DMS53 (cell line): ENCODE measurements at regions not wholly inside any gene's neighbourhood (a gene's known extent, or its start where the extent isn't known, plus 50 kb on each side); places are given as distances from the start of the nearest gene placed in this dataset.

Source experiments
- DNase-seq: peaks from one replicate; lab custom pipeline; 2025; lab: John Stamatoyannopoulos, UW

DNA sequence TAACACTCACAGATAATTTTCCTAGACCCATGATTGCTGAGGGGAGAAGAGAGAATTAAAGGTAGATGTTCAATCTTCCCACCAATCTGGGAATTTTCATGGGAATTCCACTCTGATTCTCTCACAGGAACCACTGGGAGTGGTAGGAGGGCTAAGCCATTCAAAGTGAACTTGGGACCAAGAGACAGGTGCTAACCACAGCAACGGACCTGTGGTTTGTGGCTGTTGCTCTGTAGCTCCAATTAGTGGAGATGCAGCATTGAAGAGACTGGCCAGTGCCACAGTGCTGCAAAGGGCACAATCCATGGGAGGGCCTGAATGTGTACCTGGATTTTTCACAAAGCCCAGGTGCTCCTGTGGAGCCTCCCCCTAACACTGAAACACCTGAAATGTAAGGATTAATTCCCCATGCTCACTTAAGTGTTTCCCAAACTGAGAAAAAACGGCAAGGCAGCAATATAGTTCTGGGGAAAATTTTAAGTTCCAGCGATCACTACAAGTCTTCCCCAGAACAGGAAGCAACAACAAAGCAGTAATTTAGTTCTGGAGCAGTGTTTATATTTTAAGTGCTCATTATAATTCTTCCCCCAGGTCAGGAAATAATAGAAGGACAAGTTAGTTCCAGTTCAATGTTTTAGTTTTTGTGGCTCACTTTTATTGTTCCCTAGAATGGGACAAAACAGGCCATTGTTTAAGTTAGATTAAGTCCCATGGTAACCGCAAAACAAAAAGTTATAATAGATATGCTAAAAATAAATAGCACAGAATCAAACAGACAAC lies 1045.8 kb downstream of the CNTNAP5 start:
- DNase-seq: peak; percentile 26

DNA sequence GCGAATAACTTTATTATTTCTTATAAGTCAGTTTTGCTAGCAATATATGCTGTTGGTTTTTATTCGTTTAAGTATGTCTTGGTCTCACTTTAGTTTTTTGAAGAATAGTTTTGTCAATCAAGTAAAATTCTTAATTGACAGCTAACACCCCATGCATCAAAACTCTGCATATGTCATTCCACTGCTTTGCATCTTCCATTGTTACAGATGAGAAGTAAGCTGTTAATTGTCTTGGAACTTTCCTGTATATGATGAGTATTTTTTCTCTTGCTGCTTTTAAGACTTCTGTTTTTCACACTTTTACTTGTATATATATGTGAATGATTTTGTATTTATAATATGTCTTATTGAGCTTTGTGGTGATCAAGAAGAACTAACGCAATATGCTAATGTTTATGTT lies 1048.4 kb downstream of the CNTNAP5 start:
- peak; percentile 30 for DNase-seq

DNA sequence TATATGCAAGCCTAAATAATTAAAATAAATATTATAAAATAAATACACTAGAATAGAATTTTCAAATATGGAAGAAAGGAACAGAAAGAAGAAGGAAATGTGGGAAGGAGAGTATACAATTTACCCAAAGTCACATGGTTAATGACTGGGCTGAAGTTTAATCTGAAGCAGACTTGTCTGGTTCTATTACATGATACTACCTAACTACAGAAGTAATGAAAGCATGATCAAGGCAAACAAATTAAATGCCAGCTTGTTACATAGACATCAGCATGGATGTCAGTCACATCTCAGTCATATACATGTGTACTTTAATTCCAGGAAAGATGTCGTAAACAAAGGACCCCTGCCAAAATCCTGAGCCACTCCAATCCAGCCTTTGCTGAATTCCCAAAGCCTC lies 1060.8 kb downstream of the CNTNAP5 start:
- DNase-seq: peak; percentile 55

DNA sequence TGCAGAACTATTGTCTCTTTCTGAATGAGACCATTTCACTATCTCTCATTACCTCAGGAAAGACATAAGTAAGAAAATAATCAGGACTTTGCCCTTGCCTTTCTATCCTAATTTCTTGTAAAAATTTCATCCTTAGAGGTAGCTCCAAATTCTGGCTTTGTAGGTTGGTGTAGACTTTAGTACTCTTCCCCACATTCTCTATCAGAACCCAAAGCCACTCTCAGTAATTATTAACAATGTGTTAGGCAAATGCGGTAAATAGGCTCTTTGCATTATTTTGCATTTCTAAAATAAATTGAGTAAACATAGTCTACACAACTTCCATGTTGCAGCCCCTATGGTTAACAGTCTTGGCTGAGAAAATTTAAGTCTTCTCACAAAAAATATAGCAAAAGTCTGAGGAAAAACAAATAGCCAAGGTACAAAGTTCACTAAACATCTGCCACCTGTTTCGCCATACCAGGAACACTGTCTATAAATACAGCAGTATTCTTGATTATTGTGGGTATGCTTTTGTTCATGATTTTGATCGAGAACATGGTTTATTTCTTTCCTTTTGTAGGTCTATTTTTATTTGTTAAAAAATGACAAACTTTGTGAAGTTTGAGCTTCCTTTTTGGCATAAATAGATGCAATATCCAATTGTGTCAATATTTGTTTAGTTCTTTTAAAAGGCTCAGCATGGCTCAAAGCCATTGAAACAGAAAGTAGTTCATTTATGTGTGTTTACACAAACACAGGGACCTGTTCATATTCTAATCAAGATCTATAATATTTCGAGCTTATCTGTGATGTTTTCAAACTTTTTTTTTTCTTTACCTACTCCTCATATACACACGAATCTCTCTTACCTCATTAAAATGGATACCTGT lies 1061.5 kb downstream of the CNTNAP5 start:
- DNase-seq: peak; percentile 86

DNA sequence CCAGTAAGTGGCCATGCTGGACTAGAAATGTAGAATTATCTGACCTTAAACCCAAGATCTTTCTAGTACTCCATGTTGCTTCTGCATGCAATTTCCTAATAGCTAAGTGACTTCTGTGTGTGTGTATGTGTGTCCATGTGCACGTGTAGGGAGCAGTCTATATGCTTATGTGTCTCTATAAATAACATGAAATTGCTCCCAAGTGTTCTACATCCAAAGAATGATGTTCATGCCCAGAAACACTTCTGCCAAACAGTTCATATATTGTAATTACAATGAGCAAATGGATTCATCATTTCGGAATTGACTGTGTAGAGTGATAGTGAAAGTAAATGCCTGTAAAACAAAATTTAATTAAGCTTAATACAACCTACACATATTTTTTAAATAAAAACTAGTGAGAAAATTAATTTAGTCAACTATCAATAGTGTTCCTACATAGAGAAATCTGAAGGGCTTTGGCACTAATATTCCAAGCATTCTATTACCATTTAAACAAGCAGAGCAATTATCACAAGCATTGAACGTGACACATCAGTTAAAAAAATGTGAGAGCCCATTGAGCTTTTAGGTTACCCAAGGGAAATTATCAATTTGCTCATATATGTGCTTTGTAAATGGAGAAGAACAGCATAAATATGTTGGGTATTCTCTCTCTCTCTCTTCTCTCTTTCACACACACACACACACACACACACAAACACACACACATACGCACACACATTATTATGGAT lies 1067.4 kb downstream of the CNTNAP5 start:
- no peak for DNase-seq

DNA sequence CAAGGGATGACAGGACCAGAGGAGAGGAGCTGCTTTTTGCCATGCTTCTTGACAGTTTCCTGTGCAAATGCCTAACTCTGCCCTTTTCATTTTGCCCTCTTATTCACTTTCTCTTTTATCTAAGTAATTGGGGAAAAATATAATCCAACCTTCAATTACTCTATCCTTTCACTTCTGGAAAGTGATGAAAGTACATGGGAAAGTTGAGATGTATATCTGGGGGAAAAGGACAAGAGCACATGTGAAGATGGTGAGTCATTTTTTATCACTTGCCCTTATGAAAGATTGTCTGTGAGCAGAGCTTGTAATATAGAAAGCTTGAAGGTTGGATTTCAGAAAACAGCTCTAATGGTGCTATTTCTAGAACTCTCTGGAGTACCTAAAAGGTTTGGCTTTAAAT lies 1070.7 kb downstream of the CNTNAP5 start:
- DNase-seq: no peak

DNA sequence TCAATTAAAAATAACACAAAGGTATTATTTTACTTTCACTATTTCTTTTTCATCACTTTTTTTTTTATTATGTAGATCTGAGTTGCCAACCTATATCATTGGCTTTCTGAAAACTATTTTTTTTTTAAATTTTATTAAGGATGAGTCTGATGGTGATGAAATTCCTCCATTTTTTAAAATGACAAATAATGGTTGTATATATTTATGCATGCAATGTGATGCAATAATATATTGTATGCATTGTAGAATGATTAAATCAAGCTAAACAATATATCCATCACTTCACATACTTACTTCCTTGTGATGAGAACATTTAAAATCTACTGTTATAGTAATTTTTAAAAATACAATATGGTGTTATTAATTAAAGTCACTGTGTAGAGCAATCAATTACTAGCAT lies 1081.6 kb downstream of the CNTNAP5 start:
- no peak for DNase-seq

DNA sequence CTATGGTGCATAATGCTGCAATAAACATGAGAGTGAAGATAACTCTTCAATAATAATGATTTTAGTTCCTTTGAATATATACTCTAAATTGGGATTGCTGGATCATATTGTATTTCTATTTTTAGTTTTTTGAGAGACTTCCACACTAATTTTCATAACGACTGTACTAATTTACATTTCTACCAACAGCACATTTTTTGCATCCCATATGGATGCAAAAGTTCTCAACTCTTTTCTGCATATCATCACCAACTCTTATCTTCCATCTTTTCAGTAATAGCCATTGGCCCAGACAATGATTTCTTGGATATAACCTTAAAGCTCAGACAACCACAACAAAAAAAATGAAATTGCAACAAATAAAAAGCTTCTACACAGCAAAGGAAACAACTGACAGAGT lies 1082.4 kb downstream of the CNTNAP5 start:
- no peak for DNase-seq

DNA sequence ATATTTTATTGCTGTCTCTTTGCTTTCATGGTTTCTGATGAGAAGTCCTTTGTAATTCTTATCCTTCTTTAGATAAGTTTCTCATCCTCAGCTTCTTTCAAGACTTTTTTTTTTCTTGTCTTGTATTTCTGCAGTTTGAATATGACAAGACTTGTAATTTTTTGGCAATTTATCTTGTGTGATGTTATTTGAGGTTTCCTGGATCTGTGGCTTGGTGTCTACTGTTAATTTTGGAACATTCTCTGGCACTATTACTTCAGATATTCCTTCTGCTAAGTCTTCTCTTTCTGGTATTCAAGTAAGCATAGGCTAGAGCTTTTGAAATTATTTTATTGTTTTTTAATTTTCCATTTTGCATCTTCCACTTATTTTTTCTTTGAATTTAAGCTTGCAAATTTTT lies 1083.2 kb downstream of the CNTNAP5 start:
- no peak for DNase-seq

DNA sequence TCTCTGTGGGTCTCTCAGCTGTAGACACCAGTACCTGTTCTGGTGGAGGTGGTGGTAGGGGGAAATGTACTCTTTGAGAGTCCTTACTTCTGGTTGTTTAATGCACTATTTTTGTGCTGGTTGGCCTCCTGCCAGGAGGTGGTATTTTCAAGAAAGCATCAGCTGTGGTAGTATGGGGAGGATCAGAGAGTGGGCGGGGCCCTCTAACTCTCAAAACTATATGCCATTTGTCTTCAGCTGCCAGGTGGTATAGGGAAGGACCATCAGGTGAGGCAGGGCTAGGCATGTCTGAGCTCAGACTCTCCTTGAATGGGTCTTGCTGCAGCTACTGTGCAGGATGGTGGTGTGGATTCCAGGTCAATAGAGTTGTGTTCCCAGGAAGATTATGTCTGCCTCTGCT lies 1100.8 kb downstream of the CNTNAP5 start:
- no peak for DNase-seq

DNA sequence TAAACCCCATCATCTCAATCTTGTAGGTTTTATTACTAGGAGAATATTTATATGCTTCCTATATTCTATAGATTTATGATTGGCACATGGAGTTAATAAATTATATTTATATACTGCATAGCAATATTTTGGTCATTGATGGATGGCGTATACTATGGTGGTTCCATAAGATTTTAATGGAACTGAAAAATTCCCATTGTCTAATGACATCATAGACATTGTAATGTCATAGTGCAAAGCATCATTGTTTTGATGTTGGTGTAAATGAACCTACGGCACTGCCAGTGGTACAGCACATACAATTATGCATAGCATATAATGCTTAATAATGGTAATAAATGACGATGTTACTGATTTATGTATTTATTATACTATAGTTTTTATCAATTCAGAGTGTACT lies 1135.9 kb downstream of the CNTNAP5 start:
- no peak for DNase-seq

DNA sequence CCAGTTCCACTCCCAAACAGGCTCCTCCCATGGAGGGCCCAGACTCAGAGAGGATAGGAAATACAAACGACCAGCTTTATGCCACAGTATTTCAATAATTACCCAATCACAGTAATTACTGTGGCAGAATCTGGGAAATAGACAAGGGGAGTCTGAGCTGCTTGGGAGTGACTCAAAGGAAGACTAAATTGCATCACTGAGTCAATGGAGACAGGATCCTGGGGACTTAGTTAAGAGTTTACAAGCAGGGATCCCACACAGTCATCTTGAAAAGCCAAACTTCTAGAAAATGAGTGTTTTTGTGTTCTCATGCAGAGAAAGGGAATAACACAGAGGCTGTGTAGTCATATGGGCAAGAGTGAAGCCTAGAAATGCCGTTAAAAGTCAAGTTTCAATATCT lies 1142.1 kb downstream of the CNTNAP5 start:
- no peak for DNase-seq

DNA sequence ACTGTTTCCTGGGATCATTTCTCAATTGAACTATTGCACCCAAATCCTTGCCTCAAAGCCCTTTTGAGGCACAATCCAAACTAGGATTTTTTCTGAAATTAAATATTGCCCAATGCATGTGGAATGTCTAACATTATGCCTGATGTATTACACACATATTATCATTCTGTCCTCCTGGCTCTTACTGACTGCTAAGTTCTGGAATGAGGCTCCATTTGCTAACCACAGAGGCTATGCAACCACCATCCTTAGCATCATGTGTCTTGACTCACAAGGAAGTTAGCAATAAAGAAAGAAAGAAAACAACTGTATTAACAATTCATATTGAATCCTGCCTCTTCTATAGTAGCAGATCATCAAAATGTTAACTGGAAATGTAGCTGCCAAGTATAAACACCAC lies 1142.7 kb downstream of the CNTNAP5 start:
- no peak for DNase-seq

DNA sequence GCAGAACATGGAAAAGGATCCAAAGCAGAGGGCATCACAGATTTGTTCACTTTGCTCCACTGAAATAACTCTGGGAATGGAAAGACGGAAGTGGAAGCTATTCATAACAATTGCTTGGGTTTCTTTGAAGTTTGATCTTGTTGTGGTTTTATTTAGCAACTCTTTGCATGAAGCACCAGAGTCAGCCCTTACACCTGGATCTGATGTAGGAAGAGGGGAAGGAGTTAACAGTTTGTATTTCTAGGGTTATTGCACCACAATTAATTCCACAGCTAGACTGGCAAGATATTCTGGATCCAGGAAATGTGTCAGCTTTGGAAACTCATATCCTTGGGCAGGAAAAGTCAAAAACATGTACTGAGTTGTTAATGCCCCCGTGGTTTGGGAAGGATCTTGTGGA lies 1143.4 kb downstream of the CNTNAP5 start:
- no peak for DNase-seq

DNA sequence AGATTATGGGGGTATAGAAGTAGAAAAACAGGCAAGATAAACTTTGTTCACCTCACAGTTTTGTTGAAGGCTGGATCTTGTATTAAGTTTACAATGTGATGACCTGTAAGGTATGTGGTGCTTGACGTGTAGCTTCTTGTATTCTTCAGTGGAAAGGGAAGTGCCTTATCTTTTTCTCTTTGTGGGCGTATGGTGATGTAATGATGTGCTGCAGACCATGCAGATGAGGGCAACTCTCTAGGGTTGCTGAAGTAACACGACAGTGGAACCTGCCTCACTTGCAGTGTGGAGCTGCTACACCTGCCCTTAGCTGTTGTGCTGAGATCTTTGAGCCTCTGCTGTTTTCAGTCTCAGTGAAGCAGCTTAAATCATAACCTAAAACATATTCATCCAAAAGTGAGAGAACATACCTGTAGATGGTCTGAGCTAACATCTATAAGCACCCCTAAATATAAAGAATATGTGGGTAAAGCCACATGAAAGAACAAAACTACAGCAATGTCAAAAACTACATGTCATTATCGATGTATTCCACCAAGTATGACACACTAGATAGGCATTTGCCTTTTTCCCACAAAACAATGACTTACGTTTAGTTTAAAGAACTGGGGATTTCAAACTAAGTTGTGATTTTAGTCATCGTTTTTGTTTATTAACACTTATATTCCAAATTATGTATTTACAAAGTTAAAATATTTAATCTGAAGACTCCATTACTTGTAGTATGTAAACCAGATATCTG lies 1144.1 kb downstream of the CNTNAP5 start:
- DNase-seq: no peak

DNA sequence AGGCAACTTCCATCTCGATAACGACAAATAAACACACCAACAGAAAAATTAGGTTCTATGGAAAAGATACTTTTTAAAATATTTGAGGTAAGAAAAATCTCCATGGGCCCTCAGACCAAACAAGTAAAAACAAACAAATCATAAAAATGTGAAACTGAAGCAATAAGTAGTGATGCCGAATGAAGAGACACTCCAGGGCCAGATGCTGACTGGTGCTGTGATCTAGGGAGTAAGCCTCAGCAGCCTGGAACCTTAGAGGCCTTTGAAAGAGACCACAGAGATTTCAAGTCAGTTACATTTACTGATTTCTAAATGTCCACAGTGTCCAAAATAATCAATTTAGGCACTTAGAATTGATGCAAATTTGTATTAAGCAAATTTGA lies 1144.7 kb downstream of the CNTNAP5 start:
- DNase-seq: no peak

DNA sequence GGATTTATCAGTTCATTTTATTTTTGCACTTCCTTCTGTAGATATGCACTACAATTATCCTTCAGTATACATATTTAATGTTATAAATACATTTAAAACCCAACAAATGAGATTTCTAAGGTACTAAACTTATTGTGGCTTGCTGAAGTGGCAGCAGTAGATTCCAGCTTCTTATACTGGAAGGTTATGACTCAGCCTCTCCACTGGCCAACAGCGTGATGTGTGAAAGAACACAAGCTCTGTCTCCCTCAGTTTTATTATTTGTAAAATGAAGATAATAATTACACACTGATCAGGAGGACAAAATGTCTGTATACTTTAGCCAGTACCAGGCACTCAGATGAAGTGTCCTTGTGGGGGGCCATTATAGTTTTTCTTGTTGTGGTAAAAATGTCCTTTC lies 1147.1 kb downstream of the CNTNAP5 start:
- DNase-seq: peak; percentile 25

DNA sequence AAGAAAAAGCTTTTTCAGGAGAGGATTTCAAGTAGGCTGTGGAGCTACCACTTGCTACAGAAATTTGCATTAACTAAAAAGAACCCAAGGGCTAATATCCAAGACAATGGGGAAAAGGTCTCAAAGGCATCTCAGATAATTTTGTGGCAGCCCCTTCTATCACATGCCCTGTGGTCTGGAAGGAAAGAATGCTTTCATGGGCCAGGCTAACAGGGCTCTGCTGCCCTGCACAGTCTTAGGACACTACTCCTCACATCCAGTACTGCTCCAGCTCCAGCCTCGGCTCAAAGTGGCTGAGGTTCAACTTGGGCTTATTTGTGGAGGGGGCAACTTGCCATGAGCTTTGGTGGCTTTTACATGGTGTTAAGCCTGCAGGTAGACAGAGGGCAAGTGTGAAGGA lies 1150.3 kb downstream of the CNTNAP5 start:
- DNase-seq: no peak

DNA sequence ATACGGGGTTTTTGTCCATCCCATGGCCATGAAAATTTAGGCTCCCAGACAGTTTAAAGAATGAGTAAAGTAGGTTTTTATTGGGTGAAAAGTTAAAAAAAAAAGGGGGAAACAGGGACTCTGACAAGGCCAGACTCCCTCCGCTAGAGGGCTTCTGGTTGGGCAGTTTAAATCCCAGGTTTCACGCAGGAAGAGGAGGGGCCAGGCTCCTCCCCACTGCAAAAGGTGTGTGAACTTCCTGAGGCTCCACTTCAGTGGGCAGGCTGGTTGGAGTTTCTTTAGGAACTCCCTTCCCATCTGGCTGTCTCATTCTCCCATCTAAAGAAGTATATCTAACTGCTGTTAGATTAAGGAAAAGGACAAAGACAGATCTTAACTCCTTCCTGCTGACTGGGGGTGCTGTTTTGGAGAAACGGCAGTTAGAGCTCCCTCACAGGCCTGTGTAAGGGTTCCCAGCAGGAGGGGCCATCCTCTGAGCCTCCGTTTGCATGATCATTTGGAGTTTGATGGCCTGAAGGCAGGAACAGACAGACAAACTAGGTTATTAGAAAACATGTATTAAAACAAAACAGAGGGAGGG lies 1160.7 kb downstream of the CNTNAP5 start:
- no peak for DNase-seq

DNA sequence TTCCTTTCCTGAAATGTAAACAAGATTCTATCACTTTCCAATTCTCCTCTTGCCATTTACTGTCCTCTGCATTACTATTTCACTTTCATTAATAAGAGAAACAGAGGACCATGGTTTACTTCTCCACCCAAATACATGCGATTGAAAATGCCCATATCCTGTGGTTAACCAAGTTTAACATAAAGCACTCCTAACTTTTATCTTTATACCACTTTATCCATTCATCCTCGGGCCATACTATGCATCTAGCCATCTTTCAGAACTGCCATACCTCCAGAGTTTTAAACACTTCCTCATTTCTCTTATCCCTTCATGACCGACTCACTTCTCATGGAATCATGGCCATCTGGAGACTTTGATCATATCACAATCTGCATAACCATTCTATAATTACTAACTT lies 1182.3 kb downstream of the CNTNAP5 start:
- DNase-seq: no peak

DNA sequence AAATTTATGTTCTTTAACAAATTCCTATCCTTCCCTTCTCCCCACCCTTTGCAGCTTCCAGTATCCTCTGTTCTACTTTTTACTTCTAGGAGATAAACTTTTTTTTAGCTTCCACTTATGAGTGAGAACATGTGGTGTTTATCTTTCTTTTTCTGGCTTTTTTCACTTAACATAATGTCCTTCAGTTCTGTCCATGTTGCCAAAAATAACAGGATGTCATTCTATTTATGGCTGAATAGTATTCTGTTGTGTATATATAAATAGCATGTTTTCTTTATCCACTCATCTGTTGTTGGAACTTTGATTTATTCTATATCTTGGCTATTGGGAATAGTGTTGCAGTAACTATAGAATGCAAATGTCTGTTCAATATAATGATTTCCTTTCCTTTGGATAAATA lies 1191.2 kb downstream of the CNTNAP5 start:
- DNase-seq: no peak

DNA sequence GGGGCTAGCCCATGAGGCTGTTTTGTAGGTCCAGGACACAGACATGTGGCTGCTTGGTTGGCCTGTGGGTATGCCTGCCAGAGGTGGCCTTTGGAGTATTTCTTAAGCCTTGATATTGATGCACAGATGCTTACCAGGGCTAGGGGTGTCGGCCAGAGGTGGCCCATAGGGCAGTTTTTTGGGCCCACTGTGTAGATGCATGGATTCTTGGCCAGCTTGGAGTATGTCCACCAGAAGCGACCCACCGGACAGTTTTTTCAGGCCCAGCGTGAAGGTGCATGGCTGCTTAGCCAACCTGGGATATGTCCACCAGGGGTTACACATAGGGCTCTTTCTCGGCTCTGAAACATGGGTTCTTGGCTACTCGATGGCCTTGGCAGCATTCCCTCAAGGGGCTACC lies 1199.1 kb downstream of the CNTNAP5 start:
- no peak for DNase-seq
